ENCODE measurements at regions not wholly inside any gene's neighbourhood (a gene's known extent, or its start where the extent isn't known, plus 50 kb on each side); places are given as distances from the start of the nearest gene placed in this dataset.

- TF ChIP-seq CTCF (IDR thresholded peaks at IDR 0.05; ENCODE audit: low read length) (no peak), EZH2 (IDR thresholded peaks at IDR 0.05; ENCODE audit: borderline replicate concordance, low read length) (no peak)
Measured at GRCh38 chr11:19437760-19438159, 197.0 kb upstream of the E2F8 start.

Measured in OCI-LY1 (cell line).